ENCODE measurements at regions not wholly inside any gene's neighbourhood (a gene's known extent, or its start where the extent isn't known, plus 50 kb on each side); places are given as distances from the start of the nearest gene placed in this dataset.
A peak's percentile ranks its signal among the peaks of the same experiment; 100 is the strongest.
"Not testable (repeated sequence)": the region's sequence is repeated elsewhere in the genome, so short reads cannot be mapped to it uniquely, and the experiment has no call there.

DNA sequence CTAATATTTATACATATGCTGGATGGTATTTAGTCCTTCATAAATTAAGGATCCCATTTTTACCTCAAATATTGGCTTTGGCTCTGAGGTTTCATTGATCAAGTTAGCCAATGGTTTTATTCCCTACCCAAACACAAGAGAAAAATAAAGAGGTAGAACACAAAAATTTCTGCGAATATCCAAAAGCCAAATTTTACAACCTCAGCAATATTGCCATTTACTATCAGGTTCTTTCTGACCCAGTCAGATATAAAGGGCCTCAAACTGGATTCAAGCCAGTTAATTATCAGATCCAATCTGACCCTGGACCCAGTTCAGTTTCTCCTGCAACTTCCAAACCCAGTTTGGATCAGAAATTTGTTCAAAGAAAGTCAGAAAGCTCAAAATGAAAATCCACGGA, 998.1 kb downstream of the SI start:
- no peak for DNase-seq

DNA sequence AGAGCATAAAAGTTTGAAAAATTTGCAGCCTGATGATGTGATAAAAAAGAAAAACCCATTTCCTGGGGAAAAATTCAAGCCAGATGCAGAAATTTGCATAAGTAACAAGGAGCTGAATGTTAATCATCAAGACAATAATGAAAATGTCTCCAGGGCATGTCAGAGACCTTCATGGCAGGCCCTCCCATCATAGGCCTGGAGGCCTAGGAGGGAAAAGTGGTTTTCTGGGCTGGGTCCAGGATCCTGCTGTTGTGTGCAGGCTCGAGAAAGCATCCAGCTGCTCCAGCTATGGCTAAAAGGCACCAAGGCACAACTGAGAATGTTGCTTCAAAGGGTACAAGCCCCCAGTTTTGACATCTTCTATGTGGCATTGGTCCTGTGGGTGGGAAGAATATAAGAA, 1014.0 kb downstream of the SI start:
- no peak for DNase-seq

DNA sequence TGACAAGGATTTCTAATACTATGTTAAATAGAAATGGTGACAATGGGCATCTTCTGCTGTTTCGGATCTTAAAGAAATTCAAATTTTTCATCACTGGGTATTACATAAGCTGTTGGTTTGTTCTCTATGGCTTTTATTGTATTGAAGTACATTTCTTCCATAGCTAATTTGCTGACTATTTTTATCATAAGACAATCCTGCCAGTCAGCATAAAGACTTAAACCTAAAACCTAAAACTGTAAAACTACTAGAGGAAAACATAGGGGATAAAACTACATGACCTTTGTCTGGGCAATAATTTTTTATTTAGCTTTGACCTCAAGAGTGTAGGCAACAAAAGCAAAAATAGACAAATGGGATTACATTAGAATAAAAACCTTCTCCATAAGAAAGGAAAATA, 1017.4 kb downstream of the SI start:
- no peak for DNase-seq

GRCh38 chr3:164049847-164050246, 1028.4 kb downstream of the SI start:
- DNase-seq: no peak

DNA sequence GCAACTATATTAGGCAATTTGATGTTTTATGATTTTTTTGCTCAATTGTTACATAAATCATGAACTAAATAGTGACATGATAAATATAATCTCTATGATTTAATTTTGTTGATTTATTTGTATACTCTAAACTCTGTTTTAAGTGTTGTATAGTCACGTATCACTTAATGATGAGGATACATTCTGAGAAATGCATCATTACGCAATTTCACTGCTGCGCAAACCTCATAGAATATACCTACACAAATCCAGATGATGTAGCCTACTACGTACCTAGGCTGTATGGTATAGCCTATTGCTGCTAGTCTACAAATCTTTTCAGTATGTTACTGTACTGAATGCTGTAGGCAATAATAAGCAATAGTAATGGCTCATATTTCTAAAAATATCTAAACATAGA, 1029.8 kb downstream of the SI start:
- no peak for DNase-seq

- DNase-seq: no peak
Measured at GRCh38 chr3:164040991-164041390, 1037.3 kb downstream of the SI start.

DNA sequence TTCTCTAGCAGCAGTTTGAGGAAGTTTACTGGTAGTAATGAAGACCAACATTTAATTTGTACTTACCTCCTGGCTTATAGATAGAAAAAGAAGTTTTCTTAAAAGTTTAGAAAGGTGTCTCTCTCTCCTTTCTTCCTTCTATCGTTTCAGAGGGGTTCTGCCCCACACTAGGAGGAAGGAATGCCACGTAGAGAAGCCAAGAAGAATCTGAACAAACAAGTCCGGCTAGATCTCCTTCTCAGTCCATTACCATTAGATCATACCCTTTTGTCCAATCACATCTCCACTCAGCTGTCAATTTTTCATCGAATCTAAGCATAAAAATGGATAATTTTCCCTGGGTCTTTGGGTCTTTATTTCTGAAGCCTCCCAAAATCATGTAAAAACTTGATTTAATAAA, 1048.1 kb downstream of the SI start:
- DNase-seq: no peak

DNA sequence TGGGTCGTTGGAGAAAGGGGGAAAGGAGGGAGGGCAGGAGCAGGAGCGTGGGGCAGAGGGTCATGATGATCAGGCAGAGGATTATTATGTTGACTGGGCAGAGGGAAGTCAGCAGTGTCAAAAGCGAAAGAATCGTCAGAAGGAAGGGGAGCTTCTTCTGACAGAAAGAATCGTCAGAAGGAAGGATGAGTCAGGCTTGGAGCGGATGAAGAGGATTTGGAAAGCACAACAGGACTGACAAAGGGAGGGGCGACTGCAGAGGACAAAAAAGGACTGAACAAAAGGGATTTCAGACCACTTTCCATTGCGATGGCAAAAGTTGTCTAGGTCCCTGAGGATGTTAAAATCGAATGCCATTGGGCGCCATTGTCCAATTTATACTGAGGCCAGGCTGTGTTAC, 1053.5 kb downstream of the SI start:
- no peak for DNase-seq

GRCh38 chr3:164023480-164023879, 1054.8 kb downstream of the SI start:
- DNase-seq: no peak

DNA sequence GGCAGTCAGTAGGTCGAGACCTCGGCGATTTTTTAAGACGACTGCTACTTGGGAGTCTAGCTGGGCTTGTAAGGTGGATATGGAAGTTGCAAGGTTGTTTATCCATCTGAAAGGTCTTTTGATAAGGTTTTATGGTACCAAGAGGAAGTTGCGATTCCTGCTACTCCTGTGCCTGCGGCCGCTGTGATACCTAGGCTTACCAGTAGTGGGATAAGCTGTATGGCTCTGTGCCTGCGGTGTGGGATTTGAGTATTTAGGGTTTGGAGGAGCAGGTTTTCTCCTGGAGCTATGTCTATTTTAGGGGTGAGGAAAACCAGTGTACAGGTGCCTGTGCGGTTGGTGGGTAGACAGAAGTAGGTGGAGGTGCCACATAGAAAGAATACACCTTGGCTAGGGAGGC, 1059.8 kb downstream of the SI start:
- no peak for DNase-seq

GRCh38 chr3:164007765-164008164, 1070.5 kb downstream of the SI start:
- DNase-seq: no peak

DNA sequence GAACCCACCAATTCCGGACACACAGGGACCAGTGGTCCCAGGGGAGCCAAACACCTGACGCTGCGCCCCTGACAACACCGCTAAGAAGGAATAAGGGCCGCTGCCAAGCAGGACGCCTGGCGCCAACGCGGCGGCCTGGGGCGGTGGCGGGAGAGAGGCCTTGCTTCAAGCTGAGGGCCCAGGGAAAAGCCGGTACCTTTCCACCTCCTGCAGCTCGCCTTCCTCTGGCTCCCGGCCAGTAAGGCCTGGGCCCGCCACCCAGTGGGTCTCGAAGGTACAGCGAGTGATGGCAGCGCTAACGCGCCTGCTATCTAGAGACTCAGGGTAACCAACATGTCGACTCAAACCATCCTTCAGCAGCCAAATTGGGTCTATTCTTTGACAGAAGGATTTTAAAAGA, 1074.1 kb downstream of the SI start:
- DNase-seq: no peak

DNA sequence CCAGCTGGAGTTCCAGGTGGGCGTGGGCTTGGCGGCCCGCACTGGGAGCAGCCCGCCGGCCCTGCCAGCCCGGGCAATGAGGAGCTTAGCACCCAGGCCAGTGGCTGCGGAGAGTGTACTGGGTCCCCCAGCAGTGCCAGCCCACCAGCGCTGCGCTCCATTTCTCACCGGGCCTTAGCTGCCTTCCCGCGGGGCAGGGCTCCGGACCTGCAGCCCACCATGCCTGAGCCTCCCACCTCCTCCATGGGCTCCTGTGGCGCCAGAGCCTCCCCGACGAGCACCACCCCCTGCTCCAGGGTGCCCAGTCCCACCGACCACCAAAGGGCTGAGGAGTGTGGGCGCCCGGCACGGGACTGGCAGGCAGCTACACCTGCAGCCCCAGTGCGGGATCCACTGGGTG, 1075.3 kb downstream of the SI start:
- not testable (repeated sequence) for DNase-seq

- no peak for DNase-seq
Measured at GRCh38 chr3:163983940-163984339, 1094.4 kb downstream of the SI start.

- DNase-seq: no peak
Measured at GRCh38 chr3:163971861-163972260, 1106.4 kb downstream of the SI start.

DNA sequence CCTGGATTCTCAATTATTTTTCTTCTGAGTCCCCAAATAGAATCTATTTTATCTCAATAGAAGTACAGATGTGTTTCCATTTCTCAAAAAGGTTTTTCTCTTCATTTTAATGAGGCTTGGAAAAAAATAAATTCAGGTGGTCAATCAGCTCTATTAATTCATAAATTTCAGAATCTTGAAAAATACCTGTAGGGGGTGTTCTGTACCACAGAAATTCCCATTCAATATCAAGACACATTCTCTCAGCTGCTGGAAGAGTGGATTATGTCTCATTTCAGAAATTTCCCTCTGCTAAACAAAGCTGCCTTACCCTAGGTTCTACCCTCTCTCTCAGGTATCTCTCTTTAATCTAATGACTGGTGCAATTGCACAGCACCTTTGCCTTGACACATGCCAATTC, 1121.2 kb downstream of the SI start:
- no peak for DNase-seq

DNA sequence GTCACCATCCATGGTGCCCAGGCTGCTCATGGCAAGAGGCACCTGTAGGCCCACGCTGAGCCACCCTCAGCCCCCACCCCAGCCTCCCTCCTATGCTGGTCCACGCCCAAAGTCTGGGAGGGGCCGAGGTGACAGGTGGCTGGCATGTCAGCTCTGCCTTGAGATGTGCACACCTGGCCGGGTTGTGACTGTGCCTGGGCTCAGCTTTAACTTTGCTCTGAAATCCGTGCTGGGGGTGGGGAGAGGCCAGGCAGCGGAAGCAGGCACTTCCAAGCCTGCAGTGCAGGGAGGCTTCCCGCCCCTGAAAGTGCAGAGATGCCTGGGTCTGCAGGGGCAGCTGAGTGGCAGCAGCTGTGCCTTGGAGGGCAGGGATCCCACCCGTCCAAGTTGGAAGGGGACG, 1124.8 kb downstream of the SI start:
- DNase-seq: no peak

- DNase-seq: no peak
Measured at GRCh38 chr3:163952499-163952898, 1125.8 kb downstream of the SI start.

GRCh38 chr3:163951397-163951987, 1126.8 kb downstream of the SI start:
- DNase-seq: peak; percentile 22

- DNase-seq: no peak
Measured at GRCh38 chr3:163946785-163947184, 1131.5 kb downstream of the SI start.

GRCh38 chr3:163943664-163944063, 1134.6 kb downstream of the SI start:
- DNase-seq: no peak

- no peak for DNase-seq
Measured at GRCh38 chr3:163939926-163940325, 1138.4 kb downstream of the SI start.

- no peak for DNase-seq
Measured at GRCh38 chr3:163936543-163936942, 1141.8 kb downstream of the SI start.

- DNase-seq: no peak
Measured at GRCh38 chr3:163935411-163935810, 1142.9 kb downstream of the SI start.

DNA sequence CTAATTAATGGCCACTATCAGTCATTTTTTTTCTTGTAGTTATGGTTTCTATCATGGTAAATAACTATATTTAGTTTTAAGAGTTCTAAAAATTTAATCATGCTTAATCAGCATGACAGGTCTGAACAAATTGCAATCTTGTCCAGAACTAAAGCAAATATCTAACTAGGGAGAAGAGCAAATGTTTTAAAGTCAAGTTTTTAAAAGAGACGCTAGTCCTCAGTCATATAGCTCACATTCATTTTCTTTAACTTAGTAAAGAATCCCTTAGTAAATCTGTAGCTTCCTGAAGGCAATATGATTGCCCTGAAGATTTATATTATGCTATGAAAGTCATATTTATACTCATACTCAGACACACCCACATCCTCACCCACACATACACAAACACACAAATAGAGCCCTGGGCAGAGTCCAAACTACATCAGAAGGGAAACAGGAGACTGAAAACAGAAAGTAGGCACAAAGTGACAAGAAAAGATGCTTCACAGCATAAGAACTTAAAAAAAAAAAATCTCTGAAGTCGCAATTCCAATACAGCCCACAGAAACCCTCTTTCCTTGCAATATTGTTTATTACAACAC, 1149.1 kb downstream of the SI start:
- no peak for DNase-seq
